Neural cell (in vitro differentiated cells): ENCODE measurements at regions not wholly inside any gene's neighbourhood (a gene's known extent, or its start where the extent isn't known, plus 50 kb on each side); places are given as distances from the start of the nearest gene placed in this dataset.
"Not testable (repeated sequence)": the region's sequence is repeated elsewhere in the genome, so short reads cannot be mapped to it uniquely, and the experiment has no call there.

Source experiments
- EP300 ChIP-seq: fragments of 450-650 bp; conservative IDR thresholded peaks from 2 replicates; pipeline ENCODE4 v1.6.1; 2014; ENCODE audit warnings: antibody characterized with exemption, mild to moderate bottlenecking, moderate library complexity; ENCODE audit not compliant: poor library complexity, severe bottlenecking
- POLR2AphosphoS5 ChIP-seq: IDR thresholded peaks from 2 replicates; pipeline ENCODE4 v1.6.1; 2012
- TAF1 ChIP-seq: IDR thresholded peaks from 2 replicates; pipeline ENCODE4 v1.6.1; 2012; ENCODE audit warnings: low read depth
- TF ChIP-seq, protein P1 (sequence below): fragments of 450-650 bp; IDR thresholded peaks from 2 replicates; pipeline ENCODE4 v1.5.1; 2014; ENCODE audit warnings: antibody characterized with exemption, mild to moderate bottlenecking, moderate library complexity; ENCODE audit not compliant: poor library complexity, severe bottlenecking
- TF ChIP-seq, protein P2 (sequence below): IDR thresholded peaks from 2 replicates; pipeline ENCODE4 v1.6.1; 2012; ENCODE audit warnings: borderline replicate concordance

DNA sequence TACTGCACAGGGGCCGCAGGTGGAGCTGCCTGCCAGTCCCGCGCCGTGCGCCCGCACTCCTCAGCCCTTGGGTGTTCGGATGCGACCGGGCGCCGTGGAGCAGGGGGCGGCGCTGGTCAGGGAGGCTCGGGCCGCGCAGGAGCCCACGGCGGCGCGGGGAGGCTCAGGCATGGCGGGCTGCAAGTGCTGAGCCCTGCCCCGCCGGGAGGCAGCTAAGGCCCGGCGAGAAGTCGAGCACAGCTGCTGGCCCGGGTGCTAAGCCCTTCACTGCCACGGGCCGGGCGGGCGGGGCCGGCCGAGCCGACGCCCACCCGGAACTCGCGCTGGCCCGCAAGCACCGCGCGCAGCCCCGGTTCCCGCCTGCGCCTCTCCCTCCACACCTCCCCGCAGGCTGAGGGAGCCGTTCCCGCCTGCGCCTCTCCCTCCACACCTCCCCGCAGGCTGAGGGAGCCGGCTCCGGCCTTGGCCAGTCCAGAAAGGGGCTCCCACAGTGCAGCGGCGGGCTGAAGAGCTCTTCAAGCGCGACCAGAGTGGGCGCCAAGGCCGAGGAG is 653.7 kb downstream of the NR2F2 start:
- TF ChIP-seq TAF1, POLR2AphosphoS5, EP300: not testable (repeated sequence)
- TF ChIP-seq, protein P1, sequence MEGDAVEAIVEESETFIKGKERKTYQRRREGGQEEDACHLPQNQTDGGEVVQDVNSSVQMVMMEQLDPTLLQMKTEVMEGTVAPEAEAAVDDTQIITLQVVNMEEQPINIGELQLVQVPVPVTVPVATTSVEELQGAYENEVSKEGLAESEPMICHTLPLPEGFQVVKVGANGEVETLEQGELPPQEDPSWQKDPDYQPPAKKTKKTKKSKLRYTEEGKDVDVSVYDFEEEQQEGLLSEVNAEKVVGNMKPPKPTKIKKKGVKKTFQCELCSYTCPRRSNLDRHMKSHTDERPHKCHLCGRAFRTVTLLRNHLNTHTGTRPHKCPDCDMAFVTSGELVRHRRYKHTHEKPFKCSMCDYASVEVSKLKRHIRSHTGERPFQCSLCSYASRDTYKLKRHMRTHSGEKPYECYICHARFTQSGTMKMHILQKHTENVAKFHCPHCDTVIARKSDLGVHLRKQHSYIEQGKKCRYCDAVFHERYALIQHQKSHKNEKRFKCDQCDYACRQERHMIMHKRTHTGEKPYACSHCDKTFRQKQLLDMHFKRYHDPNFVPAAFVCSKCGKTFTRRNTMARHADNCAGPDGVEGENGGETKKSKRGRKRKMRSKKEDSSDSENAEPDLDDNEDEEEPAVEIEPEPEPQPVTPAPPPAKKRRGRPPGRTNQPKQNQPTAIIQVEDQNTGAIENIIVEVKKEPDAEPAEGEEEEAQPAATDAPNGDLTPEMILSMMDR, result not testable (repeated sequence)
- TF ChIP-seq, protein P2, sequence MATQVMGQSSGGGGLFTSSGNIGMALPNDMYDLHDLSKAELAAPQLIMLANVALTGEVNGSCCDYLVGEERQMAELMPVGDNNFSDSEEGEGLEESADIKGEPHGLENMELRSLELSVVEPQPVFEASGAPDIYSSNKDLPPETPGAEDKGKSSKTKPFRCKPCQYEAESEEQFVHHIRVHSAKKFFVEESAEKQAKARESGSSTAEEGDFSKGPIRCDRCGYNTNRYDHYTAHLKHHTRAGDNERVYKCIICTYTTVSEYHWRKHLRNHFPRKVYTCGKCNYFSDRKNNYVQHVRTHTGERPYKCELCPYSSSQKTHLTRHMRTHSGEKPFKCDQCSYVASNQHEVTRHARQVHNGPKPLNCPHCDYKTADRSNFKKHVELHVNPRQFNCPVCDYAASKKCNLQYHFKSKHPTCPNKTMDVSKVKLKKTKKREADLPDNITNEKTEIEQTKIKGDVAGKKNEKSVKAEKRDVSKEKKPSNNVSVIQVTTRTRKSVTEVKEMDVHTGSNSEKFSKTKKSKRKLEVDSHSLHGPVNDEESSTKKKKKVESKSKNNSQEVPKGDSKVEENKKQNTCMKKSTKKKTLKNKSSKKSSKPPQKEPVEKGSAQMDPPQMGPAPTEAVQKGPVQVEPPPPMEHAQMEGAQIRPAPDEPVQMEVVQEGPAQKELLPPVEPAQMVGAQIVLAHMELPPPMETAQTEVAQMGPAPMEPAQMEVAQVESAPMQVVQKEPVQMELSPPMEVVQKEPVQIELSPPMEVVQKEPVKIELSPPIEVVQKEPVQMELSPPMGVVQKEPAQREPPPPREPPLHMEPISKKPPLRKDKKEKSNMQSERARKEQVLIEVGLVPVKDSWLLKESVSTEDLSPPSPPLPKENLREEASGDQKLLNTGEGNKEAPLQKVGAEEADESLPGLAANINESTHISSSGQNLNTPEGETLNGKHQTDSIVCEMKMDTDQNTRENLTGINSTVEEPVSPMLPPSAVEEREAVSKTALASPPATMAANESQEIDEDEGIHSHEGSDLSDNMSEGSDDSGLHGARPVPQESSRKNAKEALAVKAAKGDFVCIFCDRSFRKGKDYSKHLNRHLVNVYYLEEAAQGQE, result not testable (repeated sequence)
